ENCODE measurements at regions not wholly inside any gene's neighbourhood (a gene's known extent, or its start where the extent isn't known, plus 50 kb on each side); places are given as distances from the start of the nearest gene placed in this dataset.

DNA sequence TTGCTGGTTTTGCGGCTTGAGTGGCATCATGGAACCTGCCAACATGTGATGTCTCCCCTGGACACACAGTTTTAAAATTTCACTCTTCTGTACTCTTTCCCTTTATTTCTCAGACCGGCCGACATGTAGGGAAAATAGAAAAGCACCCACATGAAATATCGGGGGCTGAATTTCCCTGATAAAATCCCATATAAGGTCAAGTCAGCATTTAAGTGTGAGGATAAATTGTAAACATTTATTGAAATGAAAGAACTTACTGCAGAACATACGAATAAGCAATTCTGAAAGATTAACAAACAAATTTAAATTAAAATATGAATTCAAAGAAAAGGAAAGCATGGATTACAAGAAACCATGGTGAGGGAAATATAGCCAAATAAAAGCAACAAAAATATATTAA is 345.5 kb downstream of the EPHA7 start:
- FAIRE-seq: no peak
- DNase-seq (ENCODE audit: insufficient read length): no peak
- TF ChIP-seq TAF1 (IDR thresholded peaks at IDR 0.05; ENCODE audit: borderline replicate concordance, low read depth, low read length) (no peak), POLR2AphosphoS5 (IDR thresholded peaks at IDR 0.05; ENCODE audit: low read depth, low read length) (no peak), POLR2A (IDR thresholded peaks at IDR 0.05; ENCODE audit: low read depth, low read length) (no peak)

DNA sequence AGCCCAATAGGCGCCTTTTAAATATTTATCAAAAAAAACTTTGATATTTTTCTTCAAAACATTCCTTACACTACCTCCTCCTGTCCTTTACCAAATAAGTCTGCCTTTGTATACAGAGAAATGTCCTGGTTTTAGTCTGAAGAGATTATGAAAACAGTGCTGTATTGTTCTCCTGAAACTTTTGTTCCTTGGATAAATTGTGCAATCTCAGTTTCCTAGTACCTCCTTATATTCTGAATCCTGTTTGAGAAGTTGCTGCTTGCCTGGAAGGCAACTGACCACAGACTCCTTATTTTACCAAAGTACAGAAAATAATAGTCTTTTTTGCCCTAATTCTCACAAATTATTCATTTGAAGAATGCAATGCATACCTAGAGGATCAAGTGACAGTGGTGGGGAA is 349.5 kb downstream of the EPHA7 start:
- FAIRE-seq (no peak), DNase-seq (ENCODE audit: insufficient read length) (no peak)
- TF ChIP-seq POLR2AphosphoS5 (IDR thresholded peaks at IDR 0.05; ENCODE audit: low read depth, low read length): no peak
- no peak for TF ChIP-seq TAF1 (IDR thresholded peaks at IDR 0.05; ENCODE audit: borderline replicate concordance, low read depth, low read length)
- no peak for TF ChIP-seq POLR2A (IDR thresholded peaks at IDR 0.05; ENCODE audit: low read depth, low read length)

DNA sequence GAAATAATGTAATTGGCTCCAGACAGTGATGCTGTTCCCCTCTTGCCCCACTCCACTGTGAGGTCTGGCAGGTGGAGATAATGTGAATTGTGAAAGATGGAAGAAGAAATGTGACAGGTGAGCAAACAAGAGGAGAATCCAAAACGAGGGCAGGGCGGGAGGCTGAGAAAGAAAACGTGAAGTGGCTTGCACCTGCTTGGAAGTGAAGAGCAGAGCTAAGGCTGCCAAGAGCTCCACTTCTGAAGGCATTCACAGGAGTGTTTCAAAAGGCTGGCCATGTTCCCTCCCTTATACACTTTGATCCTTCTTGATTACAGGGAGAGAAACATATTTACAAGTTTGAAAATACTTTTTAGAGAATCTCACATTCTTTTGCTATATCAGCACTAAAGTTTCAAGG is 359.4 kb downstream of the EPHA7 start:
- FAIRE-seq: no peak
- TF ChIP-seq POLR2A (IDR thresholded peaks at IDR 0.05; ENCODE audit: low read depth, low read length) (no peak), TAF1 (IDR thresholded peaks at IDR 0.05; ENCODE audit: borderline replicate concordance, low read depth, low read length) (no peak)
- no peak for DNase-seq (ENCODE audit: insufficient read length)

DNA sequence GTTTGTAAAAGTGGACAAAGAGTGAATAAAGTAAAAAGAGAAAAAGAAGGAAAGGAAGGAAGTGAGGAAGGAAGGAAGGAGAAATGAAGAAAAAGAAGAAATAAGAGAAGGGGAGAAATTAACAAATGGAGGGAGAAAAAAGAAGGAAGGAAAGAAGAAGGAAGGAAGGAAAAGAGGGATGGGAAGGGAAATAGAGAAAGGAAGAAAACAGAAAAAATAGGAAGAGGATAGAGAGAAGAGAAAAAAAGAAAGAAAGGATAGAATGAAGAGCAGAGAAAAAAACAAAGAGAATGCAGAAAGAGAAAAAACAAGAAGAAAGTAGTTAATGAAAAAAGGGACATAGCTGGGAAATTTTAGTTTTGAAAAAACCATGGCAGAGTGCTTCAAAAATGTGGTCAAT is 361.8 kb downstream of the EPHA7 start:
- DNase-seq (ENCODE audit: insufficient read length) (no peak), FAIRE-seq (no peak)
- TF ChIP-seq TAF1 (IDR thresholded peaks at IDR 0.05; ENCODE audit: borderline replicate concordance, low read depth, low read length) (no peak), POLR2A (IDR thresholded peaks at IDR 0.05; ENCODE audit: low read depth, low read length) (no peak), POLR2AphosphoS5 (IDR thresholded peaks at IDR 0.05; ENCODE audit: low read depth, low read length) (no peak)

- FAIRE-seq (no peak), DNase-seq (ENCODE audit: insufficient read length) (no peak)
- TF ChIP-seq POLR2A (IDR thresholded peaks at IDR 0.05; ENCODE audit: low read depth, low read length): no peak
- TF ChIP-seq POLR2AphosphoS5 (IDR thresholded peaks at IDR 0.05; ENCODE audit: low read depth, low read length): no peak
- no peak for TF ChIP-seq TAF1 (IDR thresholded peaks at IDR 0.05; ENCODE audit: borderline replicate concordance, low read depth, low read length)
Measured at GRCh38 chr6:93048381-93048780, 371.0 kb downstream of the EPHA7 start.

GRCh38 chr6:93047033-93047432 is 372.3 kb downstream of the EPHA7 start:
- TF ChIP-seq POLR2AphosphoS5 (IDR thresholded peaks at IDR 0.05; ENCODE audit: low read depth, low read length) (no peak), POLR2A (IDR thresholded peaks at IDR 0.05; ENCODE audit: low read depth, low read length) (no peak), TAF1 (IDR thresholded peaks at IDR 0.05; ENCODE audit: borderline replicate concordance, low read depth, low read length) (no peak)
- FAIRE-seq: no peak
- DNase-seq (ENCODE audit: insufficient read length): no peak

DNA sequence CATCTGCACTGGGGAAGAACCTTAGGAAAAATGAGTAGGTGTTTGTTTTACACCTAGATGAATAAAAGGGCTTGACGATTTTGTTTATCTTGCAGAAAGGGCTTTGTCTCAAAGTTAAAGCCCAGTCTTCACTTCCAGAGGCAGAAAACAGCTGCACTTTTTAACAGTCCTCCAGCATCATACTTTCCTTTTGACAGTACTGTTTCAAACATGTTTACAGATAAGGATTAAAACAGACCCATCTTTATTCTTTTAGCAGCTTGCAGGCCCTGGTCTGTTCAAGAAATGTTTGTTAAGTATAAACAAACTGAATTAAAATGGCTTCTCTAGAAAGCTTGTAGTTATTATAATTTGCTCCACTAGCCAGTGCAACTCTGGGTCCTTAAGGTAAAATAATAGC is 374.2 kb downstream of the EPHA7 start:
- FAIRE-seq (no peak), DNase-seq (ENCODE audit: insufficient read length) (no peak)
- TF ChIP-seq POLR2AphosphoS5 (IDR thresholded peaks at IDR 0.05; ENCODE audit: low read depth, low read length): no peak
- no peak for TF ChIP-seq TAF1 (IDR thresholded peaks at IDR 0.05; ENCODE audit: borderline replicate concordance, low read depth, low read length)
- TF ChIP-seq POLR2A (IDR thresholded peaks at IDR 0.05; ENCODE audit: low read depth, low read length): no peak

- DNase-seq (ENCODE audit: insufficient read length) (no peak), FAIRE-seq (peak; percentile 38)
Measured at GRCh38 chr6:93040375-93040774, 379.0 kb downstream of the EPHA7 start.

DNA sequence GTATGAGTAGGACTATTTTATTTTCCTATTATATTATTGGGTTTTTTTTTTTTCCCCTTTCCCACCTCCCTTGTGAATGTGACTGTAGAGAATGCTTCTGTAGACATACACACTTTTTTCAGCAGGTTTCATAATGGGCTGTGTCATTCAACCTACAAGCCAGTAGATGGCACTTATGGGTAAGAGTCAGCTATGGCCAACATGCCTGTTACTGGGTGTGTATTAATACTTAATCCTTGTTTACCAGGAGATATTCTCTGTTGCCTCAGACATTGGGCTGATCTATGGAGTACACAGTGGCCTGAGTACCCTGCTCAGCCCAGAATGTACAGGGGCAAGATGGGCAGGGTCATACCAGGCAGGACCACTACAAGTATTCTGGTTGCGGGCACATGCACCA is 382.5 kb downstream of the EPHA7 start:
- FAIRE-seq: no peak
- DNase-seq (ENCODE audit: insufficient read length): no peak
- TF ChIP-seq POLR2AphosphoS5 (IDR thresholded peaks at IDR 0.05; ENCODE audit: low read depth, low read length) (no peak), POLR2A (IDR thresholded peaks at IDR 0.05; ENCODE audit: low read depth, low read length) (no peak), TAF1 (IDR thresholded peaks at IDR 0.05; ENCODE audit: borderline replicate concordance, low read depth, low read length) (no peak)

More at GRCh38 chr6:93040375-93040774, 379.0 kb downstream of the EPHA7 start:
- TF ChIP-seq POLR2A (IDR thresholded peaks at IDR 0.05; ENCODE audit: low read depth, low read length) (no peak), POLR2AphosphoS5 (IDR thresholded peaks at IDR 0.05; ENCODE audit: low read depth, low read length) (no peak), TAF1 (IDR thresholded peaks at IDR 0.05; ENCODE audit: borderline replicate concordance, low read depth, low read length) (no peak)

DNA sequence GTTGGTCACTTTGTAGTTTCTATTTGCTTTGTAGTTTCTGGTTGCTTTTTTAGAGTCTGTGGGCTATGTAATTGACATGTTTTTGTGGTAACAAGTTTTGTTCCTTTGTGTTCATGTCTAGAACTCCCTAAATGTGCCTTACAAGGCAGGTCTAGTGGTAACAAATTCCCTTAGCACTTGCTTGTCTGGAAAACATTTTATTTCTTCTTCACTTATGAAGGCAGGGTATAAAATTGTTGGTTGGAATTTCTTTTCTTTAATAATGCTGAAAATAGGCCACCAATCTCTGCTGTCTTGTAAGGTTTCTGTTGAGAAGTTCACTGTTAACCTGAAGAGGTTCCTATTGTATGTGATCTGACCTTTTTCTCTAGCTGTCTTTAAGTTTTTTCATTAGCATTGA is 383.6 kb downstream of the EPHA7 start:
- DNase-seq (ENCODE audit: insufficient read length) (no peak), FAIRE-seq (no peak)
- no peak for TF ChIP-seq POLR2AphosphoS5 (IDR thresholded peaks at IDR 0.05; ENCODE audit: low read depth, low read length)
- TF ChIP-seq POLR2A (IDR thresholded peaks at IDR 0.05; ENCODE audit: low read depth, low read length): no peak
- TF ChIP-seq TAF1 (IDR thresholded peaks at IDR 0.05; ENCODE audit: borderline replicate concordance, low read depth, low read length): no peak

GRCh38 chr6:93021235-93021915 is 398.0 kb downstream of the EPHA7 start:
- TF ChIP-seq TAF1 (IDR thresholded peaks at IDR 0.05; ENCODE audit: borderline replicate concordance, low read depth, low read length): no peak
- TF ChIP-seq POLR2AphosphoS5 (IDR thresholded peaks at IDR 0.05; ENCODE audit: low read depth, low read length): no peak
- TF ChIP-seq POLR2A (IDR thresholded peaks at IDR 0.05; ENCODE audit: low read depth, low read length): no peak
- FAIRE-seq: no peak
- no peak for DNase-seq (ENCODE audit: insufficient read length)

GRCh38 chr6:93017626-93018025 is 401.7 kb downstream of the EPHA7 start:
- DNase-seq (ENCODE audit: insufficient read length): no peak
- FAIRE-seq: no peak
- TF ChIP-seq POLR2A (IDR thresholded peaks at IDR 0.05; ENCODE audit: low read depth, low read length): no peak
- TF ChIP-seq TAF1 (IDR thresholded peaks at IDR 0.05; ENCODE audit: borderline replicate concordance, low read depth, low read length): no peak
- TF ChIP-seq POLR2AphosphoS5 (IDR thresholded peaks at IDR 0.05; ENCODE audit: low read depth, low read length): no peak
